ENCODE measurements at regions not wholly inside any gene's neighbourhood (a gene's known extent, or its start where the extent isn't known, plus 50 kb on each side); places are given as distances from the start of the nearest gene placed in this dataset.

DNA sequence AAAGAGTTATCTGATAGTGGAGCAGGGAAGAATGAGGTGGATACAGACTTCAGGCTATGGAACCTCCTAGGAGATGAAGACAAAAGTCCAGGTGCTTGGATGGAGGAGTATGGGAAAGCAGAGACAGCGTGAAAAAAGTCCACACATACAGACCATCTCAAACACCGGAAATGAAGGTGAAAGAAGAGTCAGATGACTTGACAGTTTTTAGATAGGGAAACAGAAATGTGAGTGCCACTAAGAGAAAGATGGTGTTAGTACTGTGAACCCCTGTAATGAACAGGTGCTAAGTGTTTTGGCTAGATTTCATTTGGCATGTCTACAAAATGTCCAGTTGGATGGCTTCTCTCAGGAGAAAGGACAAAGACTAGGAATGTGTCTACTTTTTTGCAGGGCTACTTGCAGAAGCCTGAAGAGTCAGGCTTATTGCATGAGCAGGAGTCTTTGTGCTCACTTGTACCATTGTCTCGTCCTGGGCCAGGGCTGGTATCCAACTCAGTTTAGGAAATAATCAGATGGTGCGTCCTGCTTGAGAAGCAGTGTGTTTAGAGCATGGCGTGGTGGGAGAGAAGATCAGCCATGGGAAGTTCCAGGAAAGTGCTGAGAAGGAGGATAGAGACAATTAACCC lies 90.6 kb upstream of the STARD4 start:
- Histone ChIP-seq H3K4me2 (ENCODE audit: low read length, poor library complexity, severe bottlenecking) (peak overlapping the region; percentile 23), H2AK5ac (ENCODE audit: low read length, severe bottlenecking) (peak overlapping the region; percentile 72), H3K9ac (ENCODE audit: low read length) (no peak overlapping the region), H2BK120ac (ENCODE audit: low read depth, low read length) (peak overlapping the region; percentile 39), H2AFZ (ENCODE audit: low read depth, low read length) (no peak overlapping the region), H3K36me3 (ENCODE audit: control insufficient read depth in 1 of 2, insufficient read depth in 2 of 2, low read depth in 1 of 2, low read length in 2 of 2) (no peaks in the 10 kb centered on the region), H3K4ac (ENCODE audit: low read depth in 1 of 2, low read length in 2 of 2) (peak overlapping the region in 1 of 2 experiments; percentile 27), H3K18ac (ENCODE audit: low read depth in 1 of 2, low read length in 2 of 2) (peak overlapping the region; percentile 25 to 85), H3K4me1 (ENCODE audit: control insufficient read depth, insufficient read depth, low read depth, low read length) (peaks cover 8% of the 10 kb centered on the region), H3K4me3 (ENCODE audit: insufficient read depth in 1 of 2, low read depth in 1 of 2, low read length in 2 of 2) (no peak overlapping the region), H3K27me3 (ENCODE audit: control insufficient read depth in 1 of 2, insufficient read depth in 1 of 2, low read length in 2 of 2) (peaks cover 0 to 3% of the 10 kb centered on the region in 2 experiments), H2BK5ac (ENCODE audit: low read depth, low read length, poor library complexity, severe bottlenecking) (peak overlapping the region; percentile 69), H4K91ac (ENCODE audit: low read length) (peak overlapping the region; percentile 92), H3K14ac (ENCODE audit: low read length in 2 of 2) (no peak overlapping the region), H3K27ac (ENCODE audit: low read length, poor library complexity, severe bottlenecking) (peak overlapping the region; percentile 94), H3K9me3 (ENCODE audit: control insufficient read depth, low read length) (no peaks in the 10 kb centered on the region), H4K8ac (ENCODE audit: low read length) (no peak overlapping the region), H3K23ac (ENCODE audit: low read length in 2 of 2) (no peak overlapping the region), H3K79me1 (replicated peaks; ENCODE audit: low read length, poor library complexity, severe bottlenecking) (no peaks in the 10 kb centered on the region), H2BK12ac (ENCODE audit: low read length in 2 of 2) (peak overlapping the region in 1 of 2 experiments; percentile 20), H2BK15ac (ENCODE audit: low read depth, poor library complexity, severe bottlenecking) (no peak overlapping the region)
- WGBS = 62% methylated on average over 5 of the region's 5 CpGs
- no peak for DNase-seq

DNA sequence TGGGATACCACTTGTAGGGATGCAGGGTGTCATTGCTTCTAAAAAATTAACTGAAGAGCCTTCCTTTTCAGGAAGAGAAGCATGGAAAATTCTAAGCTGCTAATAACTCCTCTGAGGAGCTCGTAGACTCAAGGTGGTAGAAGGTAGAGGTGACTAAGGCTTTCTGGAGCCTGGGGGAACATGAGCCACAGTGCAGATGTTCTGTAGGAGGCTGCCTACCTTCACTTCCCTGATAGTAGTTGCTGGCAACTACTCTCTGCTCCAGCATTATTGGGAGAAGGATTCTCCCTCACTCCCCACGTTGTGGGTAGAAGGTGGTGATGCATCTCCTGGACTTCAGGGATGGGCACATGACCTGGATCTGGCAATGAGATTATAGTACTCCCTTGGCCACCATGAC lies 86.7 kb upstream of the STARD4 start:
- H3K27ac ChIP-seq (ENCODE audit: low read length, poor library complexity, severe bottlenecking) = no peak overlapping the region
- no peak overlapping the region for H2AK5ac ChIP-seq (ENCODE audit: low read length, severe bottlenecking)
- no peak overlapping the region for H3K9ac ChIP-seq (ENCODE audit: low read length)
- peaks cover 14% of the 10 kb centered on the region for H3K4me1 ChIP-seq (ENCODE audit: control insufficient read depth, insufficient read depth, low read depth, low read length)
- no peak for DNase-seq
- no peak overlapping the region for H3K18ac ChIP-seq (ENCODE audit: low read depth in 1 of 2, low read length in 2 of 2)
- no peak overlapping the region for H4K91ac ChIP-seq (ENCODE audit: low read length)
- H2BK15ac ChIP-seq (ENCODE audit: low read depth, poor library complexity, severe bottlenecking) = no peak overlapping the region
- 85% methylated on average over 2 of the region's 2 CpGs for WGBS
- no peaks in the 10 kb centered on the region for H3K79me1 ChIP-seq (replicated peaks; ENCODE audit: low read length, poor library complexity, severe bottlenecking)
- no peak overlapping the region for H2BK12ac ChIP-seq (ENCODE audit: low read length in 2 of 2)
- H3K27me3 ChIP-seq (ENCODE audit: control insufficient read depth in 1 of 2, insufficient read depth in 1 of 2, low read length in 2 of 2) = peaks cover 0 to 3% of the 10 kb centered on the region in 2 experiments
- H2AFZ ChIP-seq (ENCODE audit: low read depth, low read length) = no peak overlapping the region
- H3K4ac ChIP-seq (ENCODE audit: low read depth in 1 of 2, low read length in 2 of 2) = no peak overlapping the region
- H3K4me3 ChIP-seq (ENCODE audit: insufficient read depth in 1 of 2, low read depth in 1 of 2, low read length in 2 of 2) = no peak overlapping the region
- H2BK5ac ChIP-seq (ENCODE audit: low read depth, low read length, poor library complexity, severe bottlenecking) = no peak overlapping the region
- H3K23ac ChIP-seq (ENCODE audit: low read length in 2 of 2) = no peak overlapping the region
- peaks cover 3% of the 10 kb centered on the region for H3K9me3 ChIP-seq (ENCODE audit: control insufficient read depth, low read length)
- no peak overlapping the region for H3K4me2 ChIP-seq (ENCODE audit: low read length, poor library complexity, severe bottlenecking)
- no peak overlapping the region for H4K8ac ChIP-seq (ENCODE audit: low read length)
- no peaks in the 10 kb centered on the region for H3K36me3 ChIP-seq (ENCODE audit: control insufficient read depth in 1 of 2, insufficient read depth in 2 of 2, low read depth in 1 of 2, low read length in 2 of 2)
- no peak overlapping the region for H3K14ac ChIP-seq (ENCODE audit: low read length in 2 of 2)
- H2BK120ac ChIP-seq (ENCODE audit: low read depth, low read length) = no peak overlapping the region

DNA sequence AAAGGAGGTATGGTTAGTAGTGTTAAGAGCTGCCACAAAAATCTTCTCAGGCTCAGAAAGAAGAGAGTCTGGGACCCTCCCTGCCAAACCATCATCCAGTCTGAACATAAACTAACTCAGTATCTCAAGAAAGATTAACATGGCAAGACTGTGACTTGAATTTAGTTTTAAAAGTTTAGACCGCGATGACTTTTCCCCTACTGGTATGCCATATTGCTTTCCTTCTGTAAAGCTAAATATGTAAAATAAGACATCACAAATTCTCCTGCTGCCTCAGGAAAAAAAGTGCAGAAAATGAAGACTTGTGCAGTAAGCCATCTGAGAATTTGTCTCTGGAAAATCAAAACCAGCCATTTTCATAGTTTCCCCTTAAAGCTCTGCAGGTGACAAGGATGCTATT lies 85.2 kb upstream of the STARD4 start:
- Histone ChIP-seq H3K4me3 (ENCODE audit: insufficient read depth in 1 of 2, low read depth in 1 of 2, low read length in 2 of 2) (no peak overlapping the region), H2BK5ac (ENCODE audit: low read depth, low read length, poor library complexity, severe bottlenecking) (no peak overlapping the region), H4K8ac (ENCODE audit: low read length) (no peak overlapping the region), H3K27ac (ENCODE audit: low read length, poor library complexity, severe bottlenecking) (no peak overlapping the region), H2BK12ac (ENCODE audit: low read length in 2 of 2) (no peak overlapping the region), H2BK120ac (ENCODE audit: low read depth, low read length) (no peak overlapping the region), H3K4ac (ENCODE audit: low read depth in 1 of 2, low read length in 2 of 2) (no peak overlapping the region), H4K91ac (ENCODE audit: low read length) (no peak overlapping the region), H2AK5ac (ENCODE audit: low read length, severe bottlenecking) (no peak overlapping the region), H3K79me1 (replicated peaks; ENCODE audit: low read length, poor library complexity, severe bottlenecking) (no peaks in the 10 kb centered on the region), H3K4me1 (ENCODE audit: control insufficient read depth, insufficient read depth, low read depth, low read length) (peaks cover 10% of the 10 kb centered on the region), H3K9ac (ENCODE audit: low read length) (no peak overlapping the region), H3K14ac (ENCODE audit: low read length in 2 of 2) (no peak overlapping the region), H3K4me2 (ENCODE audit: low read length, poor library complexity, severe bottlenecking) (no peak overlapping the region), H3K27me3 (ENCODE audit: control insufficient read depth in 1 of 2, insufficient read depth in 1 of 2, low read length in 2 of 2) (peaks cover 0 to 3% of the 10 kb centered on the region in 2 experiments), H3K36me3 (ENCODE audit: control insufficient read depth in 1 of 2, insufficient read depth in 2 of 2, low read depth in 1 of 2, low read length in 2 of 2) (no peaks in the 10 kb centered on the region), H2AFZ (ENCODE audit: low read depth, low read length) (no peak overlapping the region), H3K18ac (ENCODE audit: low read depth in 1 of 2, low read length in 2 of 2) (no peak overlapping the region), H3K9me3 (ENCODE audit: control insufficient read depth, low read length) (peaks cover 3% of the 10 kb centered on the region), H2BK15ac (ENCODE audit: low read depth, poor library complexity, severe bottlenecking) (no peak overlapping the region), H3K23ac (ENCODE audit: low read length in 2 of 2) (no peak overlapping the region)
- WGBS = 100% methylated on average over 2 of the region's 2 CpGs
- no peak for DNase-seq

DNA sequence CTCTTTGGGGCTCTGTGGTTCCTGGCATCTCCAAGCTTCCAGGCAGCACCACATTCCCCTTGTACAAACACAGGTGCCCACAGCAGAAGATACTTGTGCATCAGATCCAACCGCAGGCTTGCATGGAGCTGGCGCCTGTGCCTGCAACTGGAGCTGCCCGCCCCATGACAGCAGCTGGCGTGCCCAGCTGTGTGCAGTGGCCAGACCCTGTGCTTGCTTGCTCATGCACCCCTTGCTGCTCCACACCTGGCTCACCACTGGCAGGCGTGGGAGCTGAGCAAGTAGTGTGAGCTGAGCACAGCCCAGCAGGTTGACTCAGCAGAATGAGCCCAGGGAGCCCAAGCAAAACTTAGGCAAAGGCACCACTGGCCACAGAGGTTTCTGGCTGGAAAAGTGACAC lies 84.4 kb upstream of the STARD4 start:
- Histone ChIP-seq H3K9ac (ENCODE audit: low read length) (no peak overlapping the region), H2AFZ (ENCODE audit: low read depth, low read length) (no peak overlapping the region), H2BK120ac (ENCODE audit: low read depth, low read length) (no peak overlapping the region), H3K18ac (ENCODE audit: low read depth in 1 of 2, low read length in 2 of 2) (no peak overlapping the region), H3K4me2 (ENCODE audit: low read length, poor library complexity, severe bottlenecking) (no peak overlapping the region), H3K9me3 (ENCODE audit: control insufficient read depth, low read length) (peaks cover 3% of the 10 kb centered on the region), H4K91ac (ENCODE audit: low read length) (no peak overlapping the region), H2BK15ac (ENCODE audit: low read depth, poor library complexity, severe bottlenecking) (no peak overlapping the region), H2AK5ac (ENCODE audit: low read length, severe bottlenecking) (no peak overlapping the region), H3K4me1 (ENCODE audit: control insufficient read depth, insufficient read depth, low read depth, low read length) (peaks cover 7% of the 10 kb centered on the region), H3K14ac (ENCODE audit: low read length in 2 of 2) (no peak overlapping the region), H3K27me3 (ENCODE audit: control insufficient read depth in 1 of 2, insufficient read depth in 1 of 2, low read length in 2 of 2) (peaks cover 0 to 3% of the 10 kb centered on the region in 2 experiments), H2BK5ac (ENCODE audit: low read depth, low read length, poor library complexity, severe bottlenecking) (no peak overlapping the region), H3K36me3 (ENCODE audit: control insufficient read depth in 1 of 2, insufficient read depth in 2 of 2, low read depth in 1 of 2, low read length in 2 of 2) (no peaks in the 10 kb centered on the region), H3K23ac (ENCODE audit: low read length in 2 of 2) (no peak overlapping the region), H2BK12ac (ENCODE audit: low read length in 2 of 2) (no peak overlapping the region), H3K27ac (ENCODE audit: low read length, poor library complexity, severe bottlenecking) (no peak overlapping the region), H4K8ac (ENCODE audit: low read length) (no peak overlapping the region), H3K79me1 (replicated peaks; ENCODE audit: low read length, poor library complexity, severe bottlenecking) (no peaks in the 10 kb centered on the region), H3K4ac (ENCODE audit: low read depth in 1 of 2, low read length in 2 of 2) (no peak overlapping the region), H3K4me3 (ENCODE audit: insufficient read depth in 1 of 2, low read depth in 1 of 2, low read length in 2 of 2) (no peak overlapping the region)
- WGBS = 94% methylated on average over 5 of the region's 5 CpGs
- DNase-seq = no peak

All from mesenchymal stem cell (in vitro differentiated cells and primary cell).